ENCODE measurements at regions not wholly inside any gene's neighbourhood (a gene's known extent, or its start where the extent isn't known, plus 50 kb on each side); places are given as distances from the start of the nearest gene placed in this dataset.

GRCh38 chr9:27703216-27703980 is 130.1 kb upstream of the C9orf72 start:
- TF ChIP-seq CTCF (IDR thresholded peaks at IDR 0.05; ENCODE audit: low read depth, low read length) (no peak), EZH2phosphoT487 (IDR thresholded peaks at IDR 0.05; ENCODE audit: low read depth) (no peak)
